ACHN (cell line): ENCODE measurements at regions not wholly inside any gene's neighbourhood (a gene's known extent, or its start where the extent isn't known, plus 50 kb on each side); places are given as distances from the start of the nearest gene placed in this dataset.

Source experiments
- DNase-seq: peaks from one replicate; pipeline ENCODE4 v3.0.0-alpha.2; 2015
- in situ Hi-C: cut with HindIII; loops from 2 replicates; pipeline ENCODE4 v1.10.0; 2017; ENCODE audit warnings: low sequenced_read_pairs, low pct_ligation_motif_present, low pct_unique_long_range_greater_than_20kb

GRCh38 chr10:89153971-89154370, 53.1 kb downstream of the CH25H start:
- DNase-seq, result no peak
- in situ Hi-C loops, result no loop called here

GRCh38 chr10:89153116-89153515, 54.0 kb downstream of the CH25H start:
- DNase-seq, result no peak
- in situ Hi-C loops, result no loop called here

GRCh38 chr10:89151857-89152256, 55.3 kb downstream of the CH25H start:
- in situ Hi-C loops, result no loop called here

GRCh38 chr10:89148061-89148460, 59.1 kb downstream of the CH25H start:
- no peak for DNase-seq
- in situ Hi-C loops, result no loop called here

More at GRCh38 chr10:89151857-89152256, 55.3 kb downstream of the CH25H start:
- no peak for DNase-seq

- no peak for DNase-seq
- in situ Hi-C loops, result no loop called here
Measured at GRCh38 chr10:89147256-89147655, 59.9 kb downstream of the CH25H start.

- no peak for DNase-seq
- in situ Hi-C loops, result no loop called here
Measured at GRCh38 chr10:89144836-89145235, 62.3 kb downstream of the CH25H start.

- in situ Hi-C loops, result no loop called here
- DNase-seq, result no peak
Measured at GRCh38 chr10:89142590-89142989, 64.5 kb downstream of the CH25H start.

- no peak for DNase-seq
- in situ Hi-C loops, result no loop called here
Measured at GRCh38 chr10:89138755-89139490, 68.2 kb downstream of the CH25H start.

- no peak for DNase-seq
- in situ Hi-C loops, result no loop called here
Measured at GRCh38 chr10:89134963-89135362, 72.2 kb downstream of the CH25H start.

GRCh38 chr10:89129911-89130310, 77.2 kb downstream of the CH25H start:
- no peak for DNase-seq
- in situ Hi-C loops, result no loop called here

- DNase-seq, result no peak
- in situ Hi-C loops, result no loop called here
Measured at GRCh38 chr10:89122433-89123051, 84.6 kb downstream of the CH25H start.

- in situ Hi-C loops, result no loop called here
- DNase-seq, result no peak
Measured at GRCh38 chr10:89121764-89122020, 85.4 kb downstream of the CH25H start.

GRCh38 chr10:89120931-89121763, 86.0 kb downstream of the CH25H start:
- in situ Hi-C loops, result no loop called here
- DNase-seq, result no peak

GRCh38 chr10:89119651-89120050, 87.5 kb downstream of the CH25H start:
- in situ Hi-C loops, result no loop called here
- no peak for DNase-seq

- in situ Hi-C loops, result no loop called here
Measured at GRCh38 chr10:89118091-89118490, 89.0 kb downstream of the CH25H start.

GRCh38 chr10:89115876-89116627, 91.1 kb downstream of the CH25H start:
- in situ Hi-C loops, result no loop called here
- peak; percentile 51 for DNase-seq

More at GRCh38 chr10:89118091-89118490, 89.0 kb downstream of the CH25H start:
- DNase-seq, result peak; percentile 25

- in situ Hi-C loops, result no loop called here
- DNase-seq, result no peak
Measured at GRCh38 chr10:89114846-89115625, 92.1 kb downstream of the CH25H start.

GRCh38 chr10:89102735-89103134, 104.4 kb downstream of the CH25H start:
- no peak for DNase-seq
- in situ Hi-C loops, result no loop called here
